Gastrocnemius medialis (tissue), 4 donors: ENCODE measurements at regions not wholly inside any gene's neighbourhood (a gene's known extent, or its start where the extent isn't known, plus 50 kb on each side); places are given as distances from the start of the nearest gene placed in this dataset.

Experiments used
- POLR2A ChIP-seq, 2 donors: fragments of 450-650 bp; IDR thresholded peaks; one replicate each; pipeline ENCODE4 v1.6.1; 2017; ENCODE audit warnings: antibody characterized with exemption in 2 of 2, mild to moderate bottlenecking in 2 of 2, moderate library complexity in 2 of 2
- TF ChIP-seq, protein P1 (sequence below), 5 experiments: fragments of 450-650 bp in 3 of 5; fragments of 200-600 bp in 2 of 5; sonication (generic) in 2 of 5; IDR thresholded peaks in 4 of 5; conservative IDR thresholded peaks in 1 of 5; 1 replicate in 4 of 5; 2 replicates in 1 of 5; pipeline ENCODE4 v1.5.1; 2016 to 2019; ENCODE audit warnings: antibody characterized with exemption in 5 of 5, mild to moderate bottlenecking in 3 of 5, moderate library complexity in 3 of 5

GRCh38 chrX:25523574-25524540 is 508.1 kb upstream of the ARX start:
- TF ChIP-seq, protein P1, sequence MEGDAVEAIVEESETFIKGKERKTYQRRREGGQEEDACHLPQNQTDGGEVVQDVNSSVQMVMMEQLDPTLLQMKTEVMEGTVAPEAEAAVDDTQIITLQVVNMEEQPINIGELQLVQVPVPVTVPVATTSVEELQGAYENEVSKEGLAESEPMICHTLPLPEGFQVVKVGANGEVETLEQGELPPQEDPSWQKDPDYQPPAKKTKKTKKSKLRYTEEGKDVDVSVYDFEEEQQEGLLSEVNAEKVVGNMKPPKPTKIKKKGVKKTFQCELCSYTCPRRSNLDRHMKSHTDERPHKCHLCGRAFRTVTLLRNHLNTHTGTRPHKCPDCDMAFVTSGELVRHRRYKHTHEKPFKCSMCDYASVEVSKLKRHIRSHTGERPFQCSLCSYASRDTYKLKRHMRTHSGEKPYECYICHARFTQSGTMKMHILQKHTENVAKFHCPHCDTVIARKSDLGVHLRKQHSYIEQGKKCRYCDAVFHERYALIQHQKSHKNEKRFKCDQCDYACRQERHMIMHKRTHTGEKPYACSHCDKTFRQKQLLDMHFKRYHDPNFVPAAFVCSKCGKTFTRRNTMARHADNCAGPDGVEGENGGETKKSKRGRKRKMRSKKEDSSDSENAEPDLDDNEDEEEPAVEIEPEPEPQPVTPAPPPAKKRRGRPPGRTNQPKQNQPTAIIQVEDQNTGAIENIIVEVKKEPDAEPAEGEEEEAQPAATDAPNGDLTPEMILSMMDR (IDR thresholded peaks at IDR 0.05 in 4 of 5, conservative IDR thresholded peaks at IDR 0.05 in 1 of 5): no peak
- no peak for TF ChIP-seq POLR2A (IDR thresholded peaks at IDR 0.05)
